OCI-LY1 (cell line): ENCODE measurements at regions not wholly inside any gene's neighbourhood (a gene's known extent, or its start where the extent isn't known, plus 50 kb on each side); places are given as distances from the start of the nearest gene placed in this dataset.

Source experiments
- H2AFZ ChIP-seq: fragments of 200-600 bp; sonication (generic), shearing (Covaris generic); 2 replicates; pipeline ENCODE4 v1.6.0; 2014; ENCODE audit warnings: antibody characterized with exemption, mild to moderate bottlenecking, low read length
- H3F3A ChIP-seq: fragments of 200-600 bp; sonication (generic), shearing (Covaris generic); 2 replicates; pipeline ENCODE4 v1.6.0; 2014; ENCODE audit warnings: mild to moderate bottlenecking, antibody characterized with exemption, low read length, moderate library complexity; ENCODE audit not compliant: insufficient read depth
- H3K27ac ChIP-seq: fragments of 200-600 bp; sonication (generic); 2 replicates; pipeline ENCODE4 v1.5.1; 2014; ENCODE audit warnings: low read length, mixed run types, mild to moderate bottlenecking, low read depth; ENCODE audit not compliant: poor library complexity, severe bottlenecking
- H3K27me3 ChIP-seq: fragments of 200-600 bp; sonication (generic); 2 replicates; pipeline ENCODE4 v1.6.0; 2014; ENCODE audit warnings: antibody characterized with exemption, mild to moderate bottlenecking, low read length, moderate library complexity; ENCODE audit not compliant: insufficient read depth
- H3K36me3 ChIP-seq: fragments of 200-600 bp; sonication (generic); 2 replicates; pipeline ENCODE4 v1.6.1; 2014; ENCODE audit warnings: mild to moderate bottlenecking, antibody characterized with exemption, low read length, moderate library complexity, mixed read lengths; ENCODE audit not compliant: insufficient read depth
- H3K4me1 ChIP-seq: fragments of 200-600 bp; sonication (generic); 2 replicates; pipeline ENCODE4 v1.5.1; 2014; ENCODE audit warnings: mild to moderate bottlenecking, low read length, moderate library complexity; ENCODE audit not compliant: insufficient read depth, severe bottlenecking
- H3K4me2 ChIP-seq: fragments of 200-600 bp; sonication (generic), shearing (Covaris generic); 2 replicates; pipeline ENCODE4 v1.6.1; 2014; ENCODE audit warnings: low read length
- H3K4me3 ChIP-seq: fragments of 200-600 bp; sonication (generic); 2 replicates; pipeline ENCODE4 v1.5.1; 2014; ENCODE audit warnings: low read length, low read depth, mild to moderate bottlenecking, mixed read lengths; ENCODE audit not compliant: poor library complexity, severe bottlenecking
- H3K79me2 ChIP-seq: fragments of 200-600 bp; shearing (Covaris generic); 2 replicates; pipeline ENCODE4 v1.6.1; 2016; ENCODE audit warnings: mixed run types, low read length, mixed read lengths; ENCODE audit not compliant: insufficient read depth
- H3K9ac ChIP-seq: fragments of 200-600 bp; sonication (generic), shearing (Covaris generic); 2 replicates; pipeline ENCODE4 v1.6.1; 2014; ENCODE audit warnings: mild to moderate bottlenecking, low read length, mixed read lengths
- H3K9me2 ChIP-seq: fragments of 200-600 bp; sonication (generic), shearing (Covaris generic); 2 replicates; pipeline ENCODE4 v1.6.1; 2014; ENCODE audit warnings: low read depth, mild to moderate bottlenecking, low read length, mixed read lengths
- H3K9me3 ChIP-seq: fragments of 200-600 bp; shearing (Covaris generic); 2 replicates; pipeline ENCODE4 v1.6.1; 2014; ENCODE audit warnings: low read length, mixed read lengths
- H4K20me1 ChIP-seq: fragments of 200-600 bp; sonication (generic), shearing (Covaris generic); 2 replicates; pipeline ENCODE4 v1.6.0; 2016; ENCODE audit warnings: mild to moderate bottlenecking, low read length; ENCODE audit not compliant: insufficient read depth
- EZH2 ChIP-seq: fragments of 200-600 bp; sonication (generic), shearing (Covaris generic); IDR thresholded peaks from 2 replicates; pipeline ENCODE4 v1.8.0; 2017; ENCODE audit warnings: borderline replicate concordance, mixed run types, mild to moderate bottlenecking, antibody characterized with exemption, low read length, moderate library complexity, mixed read lengths
- TF ChIP-seq, protein P1 (sequence below): fragments of 200-600 bp; sonication (generic), shearing (Covaris generic); IDR thresholded peaks from 2 replicates; pipeline ENCODE4 v1.5.1; 2017; ENCODE audit warnings: mild to moderate bottlenecking, antibody characterized with exemption, low read length, moderate library complexity, mixed read lengths

DNA sequence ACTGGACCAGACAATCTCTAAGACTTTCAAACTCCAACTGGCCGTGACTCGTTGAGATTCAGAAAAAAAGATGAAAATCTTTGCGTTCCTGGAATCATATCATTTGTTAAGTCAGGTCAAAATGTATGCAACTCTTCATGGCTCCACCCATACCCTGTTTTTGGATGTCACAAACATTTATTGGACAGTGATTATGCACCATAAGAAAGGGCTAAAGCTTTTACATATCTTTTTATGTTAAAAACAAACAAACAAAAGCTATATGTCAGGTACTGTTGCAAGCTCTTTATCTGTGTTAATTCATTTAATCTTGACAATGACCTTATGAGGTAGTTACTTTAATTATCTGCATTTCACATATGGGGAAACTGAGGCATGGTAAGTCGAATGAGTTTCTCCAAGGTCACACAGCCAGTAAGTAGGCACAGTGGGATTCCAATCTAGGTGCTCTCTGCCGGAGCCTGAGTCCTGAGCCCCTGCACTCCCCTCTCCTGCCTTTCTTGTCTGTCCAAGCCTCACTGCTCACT lies 145.7 kb upstream of the MYCN start:
- H3K9me2 ChIP-seq, result no peaks in the 10 kb centered on the region
- no peaks in the 10 kb centered on the region for H3K36me3 ChIP-seq
- H4K20me1 ChIP-seq, result no peaks in the 10 kb centered on the region
- H2AFZ ChIP-seq, result no peak overlapping the region
- no peak overlapping the region for H3K27ac ChIP-seq
- no peaks in the 10 kb centered on the region for H3K9me3 ChIP-seq
- no peaks in the 10 kb centered on the region for H3K27me3 ChIP-seq
- no peak for TF ChIP-seq EZH2
- TF ChIP-seq, protein P1, sequence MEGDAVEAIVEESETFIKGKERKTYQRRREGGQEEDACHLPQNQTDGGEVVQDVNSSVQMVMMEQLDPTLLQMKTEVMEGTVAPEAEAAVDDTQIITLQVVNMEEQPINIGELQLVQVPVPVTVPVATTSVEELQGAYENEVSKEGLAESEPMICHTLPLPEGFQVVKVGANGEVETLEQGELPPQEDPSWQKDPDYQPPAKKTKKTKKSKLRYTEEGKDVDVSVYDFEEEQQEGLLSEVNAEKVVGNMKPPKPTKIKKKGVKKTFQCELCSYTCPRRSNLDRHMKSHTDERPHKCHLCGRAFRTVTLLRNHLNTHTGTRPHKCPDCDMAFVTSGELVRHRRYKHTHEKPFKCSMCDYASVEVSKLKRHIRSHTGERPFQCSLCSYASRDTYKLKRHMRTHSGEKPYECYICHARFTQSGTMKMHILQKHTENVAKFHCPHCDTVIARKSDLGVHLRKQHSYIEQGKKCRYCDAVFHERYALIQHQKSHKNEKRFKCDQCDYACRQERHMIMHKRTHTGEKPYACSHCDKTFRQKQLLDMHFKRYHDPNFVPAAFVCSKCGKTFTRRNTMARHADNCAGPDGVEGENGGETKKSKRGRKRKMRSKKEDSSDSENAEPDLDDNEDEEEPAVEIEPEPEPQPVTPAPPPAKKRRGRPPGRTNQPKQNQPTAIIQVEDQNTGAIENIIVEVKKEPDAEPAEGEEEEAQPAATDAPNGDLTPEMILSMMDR, result no peak
- H3K9ac ChIP-seq, result no peak overlapping the region
- no peak overlapping the region for H3K4me2 ChIP-seq
- H3K4me3 ChIP-seq, result no peak overlapping the region
- H3K79me2 ChIP-seq, result no peaks in the 10 kb centered on the region
- H3K4me1 ChIP-seq, result no peaks in the 10 kb centered on the region
- no peaks in the 10 kb centered on the region for H3F3A ChIP-seq

DNA sequence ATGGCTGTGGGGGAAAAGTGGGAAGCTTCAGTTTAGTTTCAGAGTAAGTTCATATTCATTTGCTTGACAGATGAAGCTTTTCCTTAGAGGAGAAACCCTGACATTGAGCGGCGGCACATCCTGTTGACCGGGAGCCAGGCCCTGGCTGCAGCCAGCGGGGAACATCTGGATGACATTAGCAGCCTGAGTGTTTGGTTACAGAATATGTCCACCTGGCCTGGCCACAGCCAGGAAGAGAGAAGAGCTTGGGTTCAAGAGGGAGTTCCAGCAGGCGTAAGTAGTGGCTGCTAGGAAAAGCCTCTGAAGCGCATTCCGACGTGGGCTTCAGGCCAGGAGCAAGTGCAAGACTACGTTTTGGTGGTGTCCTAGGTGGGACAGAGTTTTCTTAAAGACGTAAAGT lies 144.9 kb upstream of the MYCN start:
- H3K9ac ChIP-seq, result no peak overlapping the region
- no peaks in the 10 kb centered on the region for H3K27me3 ChIP-seq
- H3K4me2 ChIP-seq, result no peak overlapping the region
- no peaks in the 10 kb centered on the region for H4K20me1 ChIP-seq
- H3K4me1 ChIP-seq, result no peaks in the 10 kb centered on the region
- no peaks in the 10 kb centered on the region for H3K9me3 ChIP-seq
- H2AFZ ChIP-seq, result no peak overlapping the region
- H3F3A ChIP-seq, result no peaks in the 10 kb centered on the region
- no peaks in the 10 kb centered on the region for H3K9me2 ChIP-seq
- no peaks in the 10 kb centered on the region for H3K79me2 ChIP-seq
- no peak overlapping the region for H3K4me3 ChIP-seq
- no peaks in the 10 kb centered on the region for H3K36me3 ChIP-seq
- H3K27ac ChIP-seq, result no peak overlapping the region
- TF ChIP-seq, protein P1, result no peak
- no peak for TF ChIP-seq EZH2

DNA sequence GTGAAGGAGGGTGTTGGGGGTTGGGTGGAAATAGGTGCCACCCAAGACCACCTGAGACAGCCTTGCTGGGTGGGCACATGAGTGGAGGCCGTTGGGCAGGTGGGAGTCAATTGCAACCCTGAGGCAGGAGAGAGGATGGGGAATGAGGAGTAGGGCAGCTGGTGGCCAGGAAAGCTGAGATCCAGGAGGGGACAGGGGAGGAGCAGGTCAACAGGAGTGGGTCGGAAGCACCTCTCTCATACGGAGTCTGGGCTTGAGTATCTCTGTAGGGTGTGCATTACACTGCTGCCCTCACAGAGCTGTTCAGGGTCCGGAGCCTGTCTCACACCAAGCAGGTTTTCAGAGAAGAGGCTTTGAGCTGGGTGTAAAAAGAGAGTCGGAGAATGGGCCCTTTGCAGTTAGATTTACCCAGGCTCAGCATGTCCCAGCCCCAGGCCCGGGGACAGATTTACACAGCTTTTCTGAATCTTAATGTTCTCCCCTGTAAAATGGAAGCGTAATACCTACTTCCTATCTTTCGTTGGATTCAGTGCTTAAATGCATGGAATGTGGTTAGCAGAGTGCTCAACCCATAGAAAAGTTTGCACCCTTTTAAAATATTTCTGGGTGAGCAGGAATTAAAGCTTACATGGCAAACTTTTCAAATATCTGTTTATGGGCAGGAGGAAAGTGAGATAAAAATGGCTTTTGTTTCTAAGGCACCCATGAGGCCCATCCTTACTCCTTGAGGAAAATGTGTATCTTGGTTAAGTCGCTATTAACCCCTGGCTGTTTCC lies 144.0 kb upstream of the MYCN start:
- Histone ChIP-seq H3K36me3 (no peaks in the 10 kb centered on the region), H3K27ac (no peak overlapping the region), H3K4me3 (no peak overlapping the region), H3K4me2 (no peak overlapping the region), H4K20me1 (no peaks in the 10 kb centered on the region), H3F3A (no peaks in the 10 kb centered on the region), H2AFZ (no peak overlapping the region), H3K27me3 (no peaks in the 10 kb centered on the region), H3K9ac (no peak overlapping the region), H3K4me1 (no peaks in the 10 kb centered on the region), H3K9me3 (no peaks in the 10 kb centered on the region), H3K9me2 (no peaks in the 10 kb centered on the region), H3K79me2 (no peaks in the 10 kb centered on the region)
- TF ChIP-seq, protein P1, result no peak
- no peak for TF ChIP-seq EZH2
